GM23338 (cell line): ENCODE measurements at regions not wholly inside any gene's neighbourhood (a gene's known extent, or its start where the extent isn't known, plus 50 kb on each side); places are given as distances from the start of the nearest gene placed in this dataset.

Experiments
- CTCF ChIP-seq, 2 experiments: fragments of 200-600 bp in 1 of 2; sonication (generic) in 1 of 2; conservative IDR thresholded peaks; 2 replicates each; pipeline versions ENCODE4 v1.5.1 to v1.6.1; 2016 to 2017; ENCODE audit warnings: antibody characterized with exemption in 2 of 2, low read depth in 2 of 2, mild to moderate bottlenecking in 2 of 2, moderate library complexity in 1 of 2
- EZH2phosphoT487 ChIP-seq: fragments of 200-600 bp; sonication (generic); IDR thresholded peaks from one replicate; pipeline ENCODE4 v1.8.1; 2018; ENCODE audit warnings: antibody characterized with exemption; ENCODE audit not compliant: unreplicated experiment

- TF ChIP-seq CTCF (conservative IDR thresholded peaks at IDR 0.05; ENCODE audit: low read depth in 2 of 2) (no peak), EZH2phosphoT487 (no peak)
Observed at GRCh38 chr3:197372047-197372661, 73.7 kb upstream of the DLG1 start.
